Type B pancreatic cell (in vitro differentiated cells): ENCODE measurements at regions not wholly inside any gene's neighbourhood (a gene's known extent, or its start where the extent isn't known, plus 50 kb on each side); places are given as distances from the start of the nearest gene placed in this dataset.

Experiments
- DNase-seq: peaks from one replicate; pipeline ENCODE4 v3.0.0; 2021; ENCODE audit warnings: mixed read lengths; ENCODE audit not compliant: unreplicated experiment; ENCODE audit errors: extremely low spot score
- H3K27ac Mint-ChIP-seq: 2 replicates; pipeline ENCODE4 v1.8.0; 2021; ENCODE audit warnings: mild to moderate bottlenecking, mixed read lengths
- H3K27me3 Mint-ChIP-seq: 2 replicates; pipeline ENCODE4 v1.8.0; 2021; ENCODE audit warnings: mixed read lengths
- H3K36me3 Mint-ChIP-seq: 2 replicates; pipeline ENCODE4 v1.8.0; 2021; ENCODE audit warnings: mixed read lengths
- H3K4me1 Mint-ChIP-seq: one replicate; pipeline ENCODE4 v1.8.0; 2021; ENCODE audit warnings: mixed read lengths; ENCODE audit not compliant: unreplicated experiment
- H3K4me3 Mint-ChIP-seq: 2 replicates; pipeline ENCODE4 v1.8.0; 2021; ENCODE audit warnings: mild to moderate bottlenecking, mixed read lengths
- H3K9me3 Mint-ChIP-seq: 2 replicates; pipeline ENCODE4 v1.8.0; 2021; ENCODE audit warnings: mixed read lengths
- CTCF ChIP-seq: fragments of 200-600 bp; sonication (generic); conservative IDR thresholded peaks from 2 replicates; pipeline ENCODE4 v1.5.0; 2021; ENCODE audit warnings: antibody characterized with exemption, mild to moderate bottlenecking

- TF ChIP-seq CTCF, result no peak
- Mint-ChIP-seq H3K27ac (no peak overlapping the region), H3K4me3 (no peak overlapping the region), H3K4me1 (no peaks in the 10 kb centered on the region), H3K9me3 (no peaks in the 10 kb centered on the region), H3K27me3 (no peaks in the 10 kb centered on the region), H3K36me3 (no peaks in the 10 kb centered on the region)
- no peak for DNase-seq
These were observed 317.6 kb upstream of the CNKSR2 start for GRCh38 chrX:21056622-21057021.

GRCh38 chrX:21047034-21047455 lies 327.2 kb upstream of the CNKSR2 start:
- DNase-seq, result no peak
- no peaks in the 10 kb centered on the region for H3K4me1 Mint-ChIP-seq

GRCh38 chrX:21014326-21014725 lies 359.9 kb upstream of the CNKSR2 start:
- H3K9me3 Mint-ChIP-seq, result peaks cover 5% of the 10 kb centered on the region
- H3K27me3 Mint-ChIP-seq, result no peaks in the 10 kb centered on the region
- DNase-seq, result no peak
- no peak for TF ChIP-seq CTCF
- H3K27ac Mint-ChIP-seq, result no peak overlapping the region
- H3K4me3 Mint-ChIP-seq, result no peak overlapping the region
- no peaks in the 10 kb centered on the region for H3K4me1 Mint-ChIP-seq
- no peaks in the 10 kb centered on the region for H3K36me3 Mint-ChIP-seq

More at GRCh38 chrX:21047034-21047455, 327.2 kb upstream of the CNKSR2 start:
- Mint-ChIP-seq H3K27me3 (no peaks in the 10 kb centered on the region), H3K4me3 (no peak overlapping the region), H3K9me3 (no peaks in the 10 kb centered on the region), H3K27ac (no peak overlapping the region), H3K36me3 (no peaks in the 10 kb centered on the region)
- TF ChIP-seq CTCF, result no peak

GRCh38 chrX:21004835-21005234 lies 369.4 kb upstream of the CNKSR2 start:
- Mint-ChIP-seq H3K36me3 (no peaks in the 10 kb centered on the region), H3K4me1 (no peaks in the 10 kb centered on the region), H3K9me3 (no peaks in the 10 kb centered on the region), H3K27ac (no peak overlapping the region), H3K27me3 (no peaks in the 10 kb centered on the region), H3K4me3 (no peak overlapping the region)
- TF ChIP-seq CTCF, result no peak
- DNase-seq, result no peak

- Mint-ChIP-seq H3K27ac (no peak overlapping the region), H3K36me3 (no peaks in the 10 kb centered on the region), H3K4me3 (no peak overlapping the region), H3K4me1 (no peaks in the 10 kb centered on the region), H3K9me3 (peaks cover 3% of the 10 kb centered on the region), H3K27me3 (no peaks in the 10 kb centered on the region)
- no peak for TF ChIP-seq CTCF
- DNase-seq, result no peak
These were observed 378.4 kb upstream of the CNKSR2 start for GRCh38 chrX:20995829-20996228.

- Mint-ChIP-seq H3K27me3 (no peaks in the 10 kb centered on the region), H3K36me3 (no peaks in the 10 kb centered on the region), H3K9me3 (peaks cover 7% of the 10 kb centered on the region), H3K4me3 (no peak overlapping the region), H3K27ac (no peak overlapping the region), H3K4me1 (no peaks in the 10 kb centered on the region)
- no peak for DNase-seq
- TF ChIP-seq CTCF, result no peak
These were observed 384.9 kb upstream of the CNKSR2 start for GRCh38 chrX:20989361-20989760.
